Gastroesophageal sphincter (tissue), 4 donors: ENCODE measurements at regions not wholly inside any gene's neighbourhood (a gene's known extent, or its start where the extent isn't known, plus 50 kb on each side); places are given as distances from the start of the nearest gene placed in this dataset.
"Not testable (repeated sequence)": the region's sequence is repeated elsewhere in the genome, so short reads cannot be mapped to it uniquely, and the experiment has no call there.

ENCODE experiments used
- ATAC-seq: fragments of 150-250 bp; one replicate; pipeline ENCODE4 v1.9.1; 2016; ENCODE audit warnings: mild to moderate bottlenecking, moderate library complexity
- H3K27ac ChIP-seq, 4 donors: fragments of 200-600 bp; sonication (generic) in 3 of 4; 1 replicate in 3 of 4; 2 replicates in 1 of 4; pipeline ENCODE4 v1.5.1; 2016 to 2019
- H3K27me3 ChIP-seq: fragments of 200-600 bp; sonication (generic); one replicate; pipeline ENCODE4 v1.5.1; 2019
- H3K36me3 ChIP-seq, 2 donors: fragments of 200-600 bp; sonication (generic); one replicate each; pipeline ENCODE4 v1.5.1; 2019; ENCODE audit warnings: control low read depth in 1 of 2
- H3K4me1 ChIP-seq, 3 donors: fragments of 200-600 bp; sonication (generic); 1 replicate in 2 of 3; 2 replicates in 1 of 3; pipeline ENCODE4 v1.5.1; 2016 to 2019; ENCODE audit warnings: control low read depth in 2 of 3
- H3K4me3 ChIP-seq, 2 donors: fragments of 200-600 bp; sonication (generic); one replicate each; pipeline ENCODE4 v1.5.1; 2019; ENCODE audit warnings: mild to moderate bottlenecking in 1 of 2, moderate library complexity in 1 of 2
- H3K9me3 ChIP-seq, 3 donors: fragments of 200-600 bp; sonication (generic); one replicate each; pipeline ENCODE4 v1.5.1; 2017 to 2019; ENCODE audit warnings: control low read depth in 2 of 3
- CTCF ChIP-seq, 4 experiments: fragments of 200-600 bp in 2 of 4; fragments of 450-650 bp in 2 of 4; sonication (generic) in 1 of 4; IDR thresholded peaks; one replicate each; pipeline ENCODE4 v1.5.1; 2017 to 2019; ENCODE audit warnings: antibody characterized with exemption in 4 of 4, mild to moderate bottlenecking in 2 of 4, moderate library complexity in 2 of 4
- EP300 ChIP-seq: sonication (generic); formaldehyde crosslinking; IDR thresholded peaks from one replicate; pipeline ENCODE4 v1.6.1; 2017; ENCODE audit warnings: antibody characterized with exemption, mild to moderate bottlenecking
- POLR2A ChIP-seq, 2 donors: fragments of 450-650 bp; IDR thresholded peaks; one replicate each; pipeline ENCODE4 v1.6.1; 2017; ENCODE audit warnings: antibody characterized with exemption in 2 of 2, mild to moderate bottlenecking in 2 of 2, moderate library complexity in 1 of 2
- POLR2AphosphoS5 ChIP-seq: sonication (generic); formaldehyde crosslinking; IDR thresholded peaks from one replicate; pipeline ENCODE4 v1.6.1; 2017; ENCODE audit warnings: antibody characterized with exemption
- WGBS, 2 donors: methylation state at CpG; one replicate each; pipeline ENCODE4 v1.1.5; 2018; ENCODE audit warnings: low coverage in 1 of 2; 5-methylcytosine and 5-hydroxymethylcytosine counted together

- Histone ChIP-seq H3K36me3 (no peaks in the 10 kb centered on the region), H3K4me3 (no peak overlapping the region), H3K9me3 (no peaks in the 10 kb centered on the region), H3K4me1 (no peaks in the 10 kb centered on the region), H3K27ac (no peak overlapping the region), H3K27me3 (no peaks in the 10 kb centered on the region)
- no peak for ATAC-seq
- TF ChIP-seq EP300 = no peak
- no peak for TF ChIP-seq POLR2A (IDR thresholded peaks at IDR 0.05)
- WGBS, 2 donors = 91 to 92% methylated on average over 2 to 3 of the region's 3 CpGs
Observed at GRCh38 chr22:23471698-23472097, 108.4 kb downstream of the IGLL1 start.

GRCh38 chr22:23470811-23471389 is 109.2 kb downstream of the IGLL1 start:
- H3K27me3 ChIP-seq = no peaks in the 10 kb centered on the region
- 82 to 85% methylated on average over 4 to 7 of the region's 8 CpGs for WGBS, 2 donors
- H3K27ac ChIP-seq = no peak overlapping the region
- TF ChIP-seq CTCF (IDR thresholded peaks at IDR 0.05) (no peak), EP300 (no peak)
- H3K9me3 ChIP-seq = no peaks in the 10 kb centered on the region
- no peak overlapping the region for H3K4me3 ChIP-seq
- no peaks in the 10 kb centered on the region for H3K4me1 ChIP-seq
- ATAC-seq = no peak
- H3K36me3 ChIP-seq = no peaks in the 10 kb centered on the region

GRCh38 chr22:23467721-23468294 is 112.3 kb downstream of the IGLL1 start:
- H3K4me3 ChIP-seq = no peak overlapping the region
- H3K36me3 ChIP-seq = no peaks in the 10 kb centered on the region
- H3K27me3 ChIP-seq = no peaks in the 10 kb centered on the region
- no peak for TF ChIP-seq EP300
- TF ChIP-seq POLR2AphosphoS5 = no peak
- TF ChIP-seq CTCF (IDR thresholded peaks at IDR 0.05) = no peak
- TF ChIP-seq POLR2A (IDR thresholded peaks at IDR 0.05) = no peak
- no peak for ATAC-seq
- no peak overlapping the region for H3K27ac ChIP-seq
- H3K9me3 ChIP-seq = no peaks in the 10 kb centered on the region
- H3K4me1 ChIP-seq = peaks cover 0 to 15% (median 0%) of the 10 kb centered on the region in 3 donors

- TF ChIP-seq CTCF (IDR thresholded peaks at IDR 0.05) = no peak
- TF ChIP-seq EP300 = no peak
- TF ChIP-seq POLR2A (IDR thresholded peaks at IDR 0.05) = no peak
- no peak for TF ChIP-seq POLR2AphosphoS5
- no peak for ATAC-seq
- 73 to 76% methylated on average over 4 to 6 of the region's 7 CpGs for WGBS, 2 donors
- no peaks in the 10 kb centered on the region for H3K9me3 ChIP-seq
- no peak overlapping the region for H3K27ac ChIP-seq
- no peaks in the 10 kb centered on the region for H3K27me3 ChIP-seq
- H3K4me3 ChIP-seq = no peak overlapping the region
- peaks cover 0 to 15% (median 0%) of the 10 kb centered on the region in 3 donors for H3K4me1 ChIP-seq
- H3K36me3 ChIP-seq = no peaks in the 10 kb centered on the region
Observed at GRCh38 chr22:23466351-23466750, 113.7 kb downstream of the IGLL1 start.

GRCh38 chr22:23464796-23465195 is 115.3 kb downstream of the IGLL1 start:
- not testable (repeated sequence) for H3K27ac ChIP-seq, H3K36me3 ChIP-seq, ATAC-seq, H3K9me3 ChIP-seq, H3K4me3 ChIP-seq, H3K27me3 ChIP-seq
- H3K4me1 ChIP-seq = peaks cover 0 to 15% (median 0%) of the 10 kb centered on the region in 3 donors
- WGBS, 2 donors = 24 to 35% methylated on average over 6 of the region's 6 CpGs

- Histone ChIP-seq H3K27me3 (peaks cover 14% of the 10 kb centered on the region), H3K4me1 (peaks cover 0 to 15% (median 0%) of the 10 kb centered on the region in 3 donors)
- not testable (repeated sequence) for ATAC-seq, H3K27ac ChIP-seq, H3K36me3 ChIP-seq, H3K9me3 ChIP-seq, H3K4me3 ChIP-seq
- WGBS, 2 donors = 81% methylated on average over 11 of the region's 24 CpGs; no CpG with 5 or more reads in 1 of the 2 donors
Observed at GRCh38 chr22:23460517-23461031, 119.5 kb downstream of the IGLL1 start.

- H3K36me3 ChIP-seq, H3K27ac ChIP-seq, H3K4me3 ChIP-seq, ATAC-seq, H3K9me3 ChIP-seq: not testable (repeated sequence)
- peaks cover 14% of the 10 kb centered on the region for H3K27me3 ChIP-seq
- no CpG with 5 or more reads among the region's 24 CpGs for WGBS, 2 donors
- H3K4me1 ChIP-seq = peaks cover 0 to 13% (median 0%) of the 10 kb centered on the region in 3 donors
Observed at GRCh38 chr22:23459645-23460516, 120.2 kb downstream of the IGLL1 start.
